AG04450 (cell line): ENCODE measurements at regions not wholly inside any gene's neighbourhood (a gene's known extent, or its start where the extent isn't known, plus 50 kb on each side); places are given as distances from the start of the nearest gene placed in this dataset.
"Not testable (repeated sequence)": the region's sequence is repeated elsewhere in the genome, so short reads cannot be mapped to it uniquely, and the experiment has no call there.

Experiments
- CTCF ChIA-PET: fragments of 300-600, 350-600 bp; formaldehyde crosslinking; extraction: SDS; loops from one replicate; lab custom pipeline; 2022; ENCODE audit warnings: antibody characterized with exemption, inconsistent platforms; lab: Charles Lee
- POLR2A ChIA-PET: fragments of 350-600 bp; formaldehyde crosslinking; extraction: SDS; loops from one replicate; lab custom pipeline; 2021; ENCODE audit warnings: antibody characterized with exemption, inconsistent platforms; lab: Yijun Ruan, JAX
- DNase-seq: peaks from one replicate; pipeline ENCODE4 v3.0.0-alpha.2; 2011; ENCODE audit warnings: low read depth, low spot score
- H3K27ac ChIP-seq: one replicate; pipeline ENCODE4 v1.5.1; 2012; ENCODE audit warnings: low read depth, low read length, control low read depth
- H3K27me3 ChIP-seq: one replicate; pipeline ENCODE4 v1.6.0; 2012; ENCODE audit warnings: low read length; ENCODE audit not compliant: control insufficient read depth, insufficient read depth
- H3K4me3 ChIP-seq: 2 replicates; pipeline ENCODE4 v1.5.1; 2011; ENCODE audit warnings: mild to moderate bottlenecking, low read depth, low read length, control low read depth
- H3K9me3 ChIP-seq: 2 replicates; pipeline ENCODE4 v1.5.1; 2012; ENCODE audit warnings: low read length; ENCODE audit not compliant: control insufficient read depth, insufficient read depth
- CTCF ChIP-seq: IDR thresholded peaks from 2 replicates; pipeline ENCODE4 v1.5.1; 2011; ENCODE audit warnings: low read depth, low read length, control low read depth, inconsistent platforms

- no peak for DNase-seq
- no peak overlapping the region for H3K4me3 ChIP-seq
- CTCF ChIA-PET, result no interaction called here
- no peaks in the 10 kb centered on the region for H3K9me3 ChIP-seq
- TF ChIP-seq CTCF, result no peak
- no peaks in the 10 kb centered on the region for H3K27me3 ChIP-seq
- POLR2A ChIA-PET, result no interaction called here
- no peak overlapping the region for H3K27ac ChIP-seq
These were observed 135.5 kb upstream of the EDNRB start for GRCh38 chr13:78054157-78054556.

- ChIA-PET POLR2A (no interaction called here), CTCF (no interaction called here)
- H3K27me3 ChIP-seq, result no peaks in the 10 kb centered on the region
These were observed 128.5 kb upstream of the EDNRB start for GRCh38 chr13:78047151-78047550.

DNA sequence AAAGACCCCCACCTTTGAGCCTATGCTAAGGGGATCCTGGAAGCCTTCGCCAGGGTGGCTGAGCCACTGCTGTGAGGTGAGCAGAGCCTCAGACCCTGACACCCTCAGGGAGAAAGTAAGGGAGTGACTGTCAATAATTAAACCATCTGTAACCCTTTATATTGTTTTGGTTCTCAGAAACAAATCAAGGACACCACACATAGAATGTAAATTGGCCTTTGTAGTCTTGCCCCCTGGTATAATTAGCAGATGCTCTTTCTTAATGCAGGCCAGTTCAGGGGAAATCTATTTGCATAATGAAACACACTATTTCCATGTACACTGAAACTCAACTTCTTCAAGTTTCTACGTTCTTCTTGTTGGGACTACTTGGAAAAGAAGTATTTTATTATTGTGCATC lies 127.7 kb upstream of the EDNRB start:
- POLR2A ChIA-PET, result no interaction called here
- no peak for TF ChIP-seq CTCF
- Histone ChIP-seq H3K27me3 (no peaks in the 10 kb centered on the region), H3K27ac (no peak overlapping the region), H3K9me3 (no peaks in the 10 kb centered on the region), H3K4me3 (no peak overlapping the region)
- CTCF ChIA-PET, result no interaction called here
- no peak for DNase-seq

More at GRCh38 chr13:78047151-78047550, 128.5 kb upstream of the EDNRB start:
- no peak for DNase-seq
- Histone ChIP-seq H3K4me3 (no peak overlapping the region), H3K27ac (no peak overlapping the region), H3K9me3 (no peaks in the 10 kb centered on the region)
- TF ChIP-seq CTCF, result no peak

DNA sequence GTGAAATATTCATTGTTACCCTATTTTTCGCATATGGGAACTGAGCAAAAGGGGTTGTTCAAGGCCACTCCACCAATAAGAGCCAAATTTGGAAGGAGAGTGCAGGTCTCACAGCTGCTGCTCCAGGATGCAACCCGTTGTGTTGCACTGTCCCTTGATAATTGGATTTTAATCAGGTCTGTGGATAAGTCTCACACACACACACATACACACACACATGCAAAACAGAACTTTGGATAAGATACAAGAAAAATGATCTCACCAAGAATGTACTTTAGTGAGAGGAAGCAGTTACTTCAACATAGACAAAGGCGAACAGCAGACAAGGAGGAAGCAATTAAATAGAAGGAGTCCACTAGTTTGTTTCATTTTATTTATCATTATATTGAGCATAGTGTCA lies 127.3 kb upstream of the EDNRB start:
- Histone ChIP-seq H3K4me3 (no peak overlapping the region), H3K27me3 (no peaks in the 10 kb centered on the region), H3K27ac (no peak overlapping the region), H3K9me3 (no peaks in the 10 kb centered on the region)
- POLR2A ChIA-PET, result no interaction called here
- CTCF ChIA-PET, result interaction anchor here (1.4 kb wide), 1 partner anchor 75 kb away, joined by 3 read pairs; no protein-coding TSS in a partner anchor
- DNase-seq, result no peak
- no peak for TF ChIP-seq CTCF

DNA sequence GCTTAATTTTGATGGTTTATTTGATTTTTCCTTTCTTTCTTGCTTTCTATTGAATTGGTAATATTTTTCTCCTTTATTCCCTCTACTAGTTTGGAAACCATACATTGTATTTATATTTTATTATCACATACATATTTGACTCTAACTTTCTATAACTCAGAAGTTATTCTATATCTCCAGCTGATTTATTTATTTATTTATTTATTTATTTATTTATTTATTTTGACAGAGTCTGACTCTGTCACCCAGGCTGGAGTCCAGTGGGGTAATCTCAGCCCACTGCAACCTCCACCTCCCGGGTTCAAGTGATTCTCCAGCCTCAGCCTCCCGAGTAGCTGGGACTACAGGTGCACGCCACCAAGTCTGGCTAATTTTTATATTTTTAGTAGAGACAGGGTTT lies 122.7 kb upstream of the EDNRB start:
- DNase-seq, H3K27me3 ChIP-seq, H3K4me3 ChIP-seq, H3K27ac ChIP-seq, H3K9me3 ChIP-seq, POLR2A ChIA-PET, CTCF ChIA-PET: not testable (repeated sequence)
